BE2C (cell line): ENCODE measurements at regions not wholly inside any gene's neighbourhood (a gene's known extent, or its start where the extent isn't known, plus 50 kb on each side); places are given as distances from the start of the nearest gene placed in this dataset.

ENCODE experiments used
- DNase-seq: peaks from one replicate; pipeline ENCODE4 v3.0.0-alpha.2; 2020
- H3K27me3 ChIP-seq: fragments of 250-450 bp; sonication (Bioruptor Pico); 2 replicates; pipeline ENCODE4 v1.5.1; 2020; ENCODE audit warnings: mild to moderate bottlenecking
- H3K36me3 ChIP-seq: fragments of 250-450 bp; sonication (Bioruptor Pico); 2 replicates; pipeline ENCODE4 v1.5.1; 2020; ENCODE audit warnings: mild to moderate bottlenecking
- H3K4me1 ChIP-seq: fragments of 250-450 bp; sonication (Bioruptor Pico); 2 replicates; pipeline ENCODE4 v1.5.1; 2020
- H3K4me3 ChIP-seq: 2 replicates; pipeline ENCODE4 v1.5.1; 2011; ENCODE audit warnings: low read depth, low read length
- H3K9me3 ChIP-seq: fragments of 250-450 bp; sonication (Bioruptor Pico); 2 replicates; pipeline ENCODE4 v1.5.1; 2020
- TF ChIP-seq, protein P1 (sequence below): IDR thresholded peaks from 2 replicates; pipeline ENCODE4 v1.5.1; 2012; ENCODE audit warnings: mild to moderate bottlenecking, low read depth, low read length

DNA sequence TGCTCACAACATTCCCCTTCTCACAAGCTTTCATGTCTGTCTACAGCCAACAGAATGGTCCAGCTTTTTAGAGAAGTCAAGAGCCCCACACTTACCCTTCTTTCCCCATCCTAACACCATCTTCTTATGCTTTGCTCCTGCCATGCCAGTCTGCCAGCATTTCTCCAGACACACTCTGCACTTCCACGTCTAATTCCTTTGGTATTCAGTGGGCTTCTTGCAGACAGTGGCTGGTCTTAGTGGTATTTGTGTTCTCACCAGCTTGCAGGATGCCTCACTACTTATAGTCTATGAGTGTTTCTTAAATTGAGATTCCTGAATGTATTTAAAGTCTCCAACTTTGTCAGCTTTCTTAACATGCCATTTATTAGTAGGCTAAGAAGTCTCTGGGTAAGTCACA is 154.4 kb downstream of the BBOX1 start:
- TF ChIP-seq, protein P1, sequence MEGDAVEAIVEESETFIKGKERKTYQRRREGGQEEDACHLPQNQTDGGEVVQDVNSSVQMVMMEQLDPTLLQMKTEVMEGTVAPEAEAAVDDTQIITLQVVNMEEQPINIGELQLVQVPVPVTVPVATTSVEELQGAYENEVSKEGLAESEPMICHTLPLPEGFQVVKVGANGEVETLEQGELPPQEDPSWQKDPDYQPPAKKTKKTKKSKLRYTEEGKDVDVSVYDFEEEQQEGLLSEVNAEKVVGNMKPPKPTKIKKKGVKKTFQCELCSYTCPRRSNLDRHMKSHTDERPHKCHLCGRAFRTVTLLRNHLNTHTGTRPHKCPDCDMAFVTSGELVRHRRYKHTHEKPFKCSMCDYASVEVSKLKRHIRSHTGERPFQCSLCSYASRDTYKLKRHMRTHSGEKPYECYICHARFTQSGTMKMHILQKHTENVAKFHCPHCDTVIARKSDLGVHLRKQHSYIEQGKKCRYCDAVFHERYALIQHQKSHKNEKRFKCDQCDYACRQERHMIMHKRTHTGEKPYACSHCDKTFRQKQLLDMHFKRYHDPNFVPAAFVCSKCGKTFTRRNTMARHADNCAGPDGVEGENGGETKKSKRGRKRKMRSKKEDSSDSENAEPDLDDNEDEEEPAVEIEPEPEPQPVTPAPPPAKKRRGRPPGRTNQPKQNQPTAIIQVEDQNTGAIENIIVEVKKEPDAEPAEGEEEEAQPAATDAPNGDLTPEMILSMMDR = no peak
- no peak for DNase-seq
- H3K36me3 ChIP-seq = no peaks in the 10 kb centered on the region
- H3K9me3 ChIP-seq = no peaks in the 10 kb centered on the region
- H3K27me3 ChIP-seq = no peaks in the 10 kb centered on the region
- peaks cover 8% of the 10 kb centered on the region for H3K4me1 ChIP-seq
- no peak overlapping the region for H3K4me3 ChIP-seq

DNA sequence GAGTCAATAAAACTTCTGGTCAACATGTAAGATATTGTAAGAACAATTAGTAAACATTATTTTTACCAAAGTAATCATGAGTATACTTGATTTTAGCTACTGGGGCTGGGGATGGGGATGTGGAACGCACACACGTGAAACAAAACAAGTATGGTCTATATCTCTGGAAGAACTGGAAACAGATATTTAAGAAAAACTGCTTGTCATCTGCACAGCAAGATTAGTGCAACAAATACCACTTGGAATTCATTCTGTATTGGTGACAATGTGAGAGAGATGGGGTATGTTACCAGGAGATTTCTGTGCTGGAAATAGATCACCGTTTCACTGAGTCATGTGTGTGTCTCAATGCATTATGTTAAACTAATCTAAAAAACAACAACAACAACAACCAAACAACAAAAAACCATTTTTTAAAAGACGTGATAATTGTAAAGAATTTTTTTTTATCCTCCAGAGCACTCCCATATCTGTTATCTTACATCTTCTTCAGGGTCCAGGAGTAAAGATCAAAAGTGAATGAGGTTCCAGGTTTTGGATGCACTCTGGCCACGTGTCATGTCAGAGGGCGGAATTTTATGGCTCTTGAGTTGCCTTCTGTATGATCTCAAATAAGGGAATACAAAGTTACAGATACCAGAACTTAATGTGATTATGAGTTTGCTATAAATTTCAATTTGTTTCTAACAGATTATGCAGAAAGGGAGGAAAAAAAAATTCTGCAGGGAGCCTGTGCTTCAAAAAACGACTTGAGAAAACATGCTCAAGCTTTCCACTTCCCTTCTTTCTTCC is 153.0 kb downstream of the BBOX1 start:
- no peak for DNase-seq
- no peaks in the 10 kb centered on the region for H3K27me3 ChIP-seq
- H3K4me1 ChIP-seq = peaks cover 8% of the 10 kb centered on the region
- H3K36me3 ChIP-seq = no peaks in the 10 kb centered on the region
- TF ChIP-seq, protein P1 = no peak
- H3K4me3 ChIP-seq = no peak overlapping the region
- H3K9me3 ChIP-seq = no peaks in the 10 kb centered on the region

DNA sequence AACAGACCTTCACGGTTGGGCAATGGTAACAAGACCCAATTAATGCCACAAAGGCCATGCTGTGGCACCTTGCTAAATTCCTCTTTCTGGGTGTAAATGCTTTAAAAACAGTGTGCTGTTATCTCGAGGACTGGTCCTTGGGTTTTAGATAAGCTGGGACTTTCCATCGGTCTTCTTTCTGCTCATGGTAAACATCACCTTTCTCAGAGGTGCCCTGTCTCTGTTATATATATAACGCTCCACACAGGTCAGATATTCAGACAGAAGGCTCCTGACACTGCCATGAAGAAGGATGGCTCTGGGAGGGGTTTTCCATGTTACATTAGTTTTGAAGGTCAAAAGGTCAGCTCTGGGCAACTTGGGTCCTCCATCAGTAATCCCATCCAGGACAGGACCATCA is 151.6 kb downstream of the BBOX1 start:
- Histone ChIP-seq H3K9me3 (no peaks in the 10 kb centered on the region), H3K27me3 (no peaks in the 10 kb centered on the region), H3K36me3 (no peaks in the 10 kb centered on the region), H3K4me3 (no peak overlapping the region), H3K4me1 (peaks cover 6% of the 10 kb centered on the region)
- DNase-seq = no peak
- TF ChIP-seq, protein P1 = no peak

DNA sequence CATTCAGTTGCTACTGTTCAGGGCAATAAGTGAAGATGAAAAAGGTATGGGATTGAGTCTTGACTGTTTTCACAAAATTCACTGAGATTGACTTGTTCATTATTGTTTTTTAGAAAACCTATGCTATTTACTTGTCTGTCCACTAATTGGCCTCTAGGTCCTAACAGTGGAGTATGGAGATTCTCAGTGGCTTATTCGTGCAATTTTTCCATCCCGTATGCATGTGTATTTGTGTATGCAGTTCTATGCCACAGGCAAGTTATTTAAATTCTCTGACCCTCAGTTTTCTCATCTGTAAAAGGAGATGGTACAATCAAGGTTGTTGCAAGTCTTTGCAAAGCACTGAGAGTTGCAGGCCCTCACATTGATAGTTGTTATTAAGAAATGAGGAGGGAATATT is 151.0 kb downstream of the BBOX1 start:
- H3K9me3 ChIP-seq = no peaks in the 10 kb centered on the region
- H3K36me3 ChIP-seq = no peaks in the 10 kb centered on the region
- H3K4me3 ChIP-seq = no peak overlapping the region
- H3K4me1 ChIP-seq = peaks cover under 1% of the 10 kb centered on the region; the same call in 1 of the 2 replicates
- no peak for DNase-seq
- TF ChIP-seq, protein P1 = no peak
- no peaks in the 10 kb centered on the region for H3K27me3 ChIP-seq

DNA sequence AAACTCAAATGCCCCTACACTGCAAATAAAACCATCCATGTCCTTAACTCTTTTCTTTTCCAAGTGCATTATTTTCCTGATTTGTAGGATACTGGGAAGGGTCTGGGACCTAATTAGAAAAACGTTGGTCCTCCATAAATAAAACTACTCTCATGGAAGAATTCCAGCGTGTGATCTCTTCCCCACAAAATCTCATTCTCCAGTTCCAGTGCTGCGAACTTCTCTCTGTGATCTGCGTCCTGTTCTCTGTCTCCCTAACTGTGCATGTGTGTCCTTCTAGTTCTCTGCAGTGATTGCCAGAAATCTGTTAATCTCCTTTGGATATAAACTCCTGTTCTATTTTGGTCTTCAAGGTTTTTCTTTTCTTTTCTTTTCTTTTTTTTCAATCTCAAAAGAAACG is 148.1 kb downstream of the BBOX1 start:
- H3K4me3 ChIP-seq = no peak overlapping the region
- no peaks in the 10 kb centered on the region for H3K27me3 ChIP-seq
- H3K36me3 ChIP-seq = no peaks in the 10 kb centered on the region
- DNase-seq = no peak
- H3K4me1 ChIP-seq = no peaks in the 10 kb centered on the region
- H3K9me3 ChIP-seq = no peaks in the 10 kb centered on the region
- TF ChIP-seq, protein P1 = no peak

DNA sequence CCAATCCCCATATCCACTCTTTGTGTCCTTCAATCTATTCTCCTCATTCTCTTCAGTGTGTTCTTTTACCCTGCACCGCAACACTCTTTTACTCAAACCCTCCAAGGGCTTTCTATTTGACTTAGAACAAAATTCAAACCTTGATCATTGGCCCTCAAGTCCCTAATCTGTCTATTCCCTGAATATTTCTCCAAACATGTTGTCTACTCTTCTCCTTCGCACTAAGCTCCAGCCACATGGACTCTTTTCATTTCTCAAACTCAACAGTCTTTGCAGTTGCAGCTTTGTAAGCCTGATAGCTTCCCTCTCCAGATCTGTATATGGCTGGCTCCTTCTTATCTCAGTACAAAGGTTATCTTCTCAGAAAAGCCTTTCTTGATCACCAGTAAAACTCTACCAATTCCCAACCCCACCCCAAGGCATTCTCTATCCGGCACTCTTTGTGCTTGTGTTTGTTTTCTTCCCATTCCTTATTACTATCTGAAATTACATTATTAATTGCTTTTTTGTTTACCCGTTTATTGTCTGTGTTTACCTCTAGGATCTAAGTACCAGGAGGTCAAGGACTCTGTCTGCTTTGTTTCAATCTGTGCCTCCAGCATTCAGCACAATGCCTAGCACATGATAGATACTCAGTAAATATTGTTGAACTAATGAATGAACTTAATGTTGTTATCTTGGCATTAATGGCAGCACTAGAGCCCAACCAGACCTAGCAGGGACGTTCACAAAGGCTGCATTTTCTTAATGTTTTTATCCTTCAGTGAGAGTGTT is 147.4 kb downstream of the BBOX1 start:
- no peaks in the 10 kb centered on the region for H3K36me3 ChIP-seq
- no peak overlapping the region for H3K4me3 ChIP-seq
- DNase-seq = no peak
- H3K4me1 ChIP-seq = no peaks in the 10 kb centered on the region
- no peaks in the 10 kb centered on the region for H3K9me3 ChIP-seq
- H3K27me3 ChIP-seq = no peaks in the 10 kb centered on the region
- TF ChIP-seq, protein P1 = no peak
